ENCODE measurements at regions not wholly inside any gene's neighbourhood (a gene's known extent, or its start where the extent isn't known, plus 50 kb on each side); places are given as distances from the start of the nearest gene placed in this dataset.

DNA sequence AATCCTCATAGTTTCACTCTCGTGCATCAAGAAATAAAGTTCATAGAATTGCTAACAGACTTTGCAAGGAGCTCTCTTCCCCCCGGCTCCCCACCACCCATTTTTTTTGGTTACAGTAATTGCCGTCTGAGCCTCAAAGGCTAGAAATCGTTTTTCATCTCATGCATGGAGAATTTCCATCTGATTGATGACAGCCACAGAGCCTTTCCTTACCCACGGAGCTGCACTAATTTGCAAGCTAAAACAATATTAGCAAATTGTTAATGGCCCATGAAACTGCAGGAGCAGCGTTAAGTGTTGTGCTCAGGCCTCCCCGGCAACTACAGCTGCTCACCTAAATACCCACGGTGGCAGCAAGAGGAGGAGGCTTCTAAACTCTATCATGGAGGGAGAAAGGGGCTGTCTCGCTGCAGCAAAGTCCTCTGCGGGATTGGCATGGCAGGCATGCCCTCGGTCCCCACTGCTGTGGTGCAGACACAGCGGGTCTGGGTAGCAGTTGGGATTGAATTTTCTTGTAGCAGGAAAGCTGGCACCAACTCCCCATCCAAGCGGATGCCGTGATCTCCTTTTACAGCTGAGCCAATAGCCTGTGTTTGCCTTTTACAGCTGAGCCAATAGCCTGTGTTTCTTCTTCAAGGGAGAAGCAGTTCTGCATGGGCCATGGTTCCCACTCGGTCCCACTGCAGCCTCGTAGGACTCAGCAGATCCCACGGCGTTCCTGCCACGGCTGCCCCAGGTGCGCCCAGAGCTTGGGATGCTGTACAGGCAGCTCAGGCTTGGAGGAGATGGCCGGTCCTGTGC is 412.3 kb downstream of the BRD1 start:
- no peak for DNase-seq (ENCODE audit: low spot score in 2 of 2)
- H3K4me1 ChIP-seq = no peaks in the 10 kb centered on the region
- H3K27me3 ChIP-seq = no peaks in the 10 kb centered on the region
- H3K27ac ChIP-seq = no peak overlapping the region
- TF ChIP-seq EP300 (IDR thresholded peaks at IDR 0.05) (no peak), POLR2A (IDR thresholded peaks at IDR 0.05) (no peak)
- TF ChIP-seq, protein P1, sequence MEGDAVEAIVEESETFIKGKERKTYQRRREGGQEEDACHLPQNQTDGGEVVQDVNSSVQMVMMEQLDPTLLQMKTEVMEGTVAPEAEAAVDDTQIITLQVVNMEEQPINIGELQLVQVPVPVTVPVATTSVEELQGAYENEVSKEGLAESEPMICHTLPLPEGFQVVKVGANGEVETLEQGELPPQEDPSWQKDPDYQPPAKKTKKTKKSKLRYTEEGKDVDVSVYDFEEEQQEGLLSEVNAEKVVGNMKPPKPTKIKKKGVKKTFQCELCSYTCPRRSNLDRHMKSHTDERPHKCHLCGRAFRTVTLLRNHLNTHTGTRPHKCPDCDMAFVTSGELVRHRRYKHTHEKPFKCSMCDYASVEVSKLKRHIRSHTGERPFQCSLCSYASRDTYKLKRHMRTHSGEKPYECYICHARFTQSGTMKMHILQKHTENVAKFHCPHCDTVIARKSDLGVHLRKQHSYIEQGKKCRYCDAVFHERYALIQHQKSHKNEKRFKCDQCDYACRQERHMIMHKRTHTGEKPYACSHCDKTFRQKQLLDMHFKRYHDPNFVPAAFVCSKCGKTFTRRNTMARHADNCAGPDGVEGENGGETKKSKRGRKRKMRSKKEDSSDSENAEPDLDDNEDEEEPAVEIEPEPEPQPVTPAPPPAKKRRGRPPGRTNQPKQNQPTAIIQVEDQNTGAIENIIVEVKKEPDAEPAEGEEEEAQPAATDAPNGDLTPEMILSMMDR (IDR thresholded peaks at IDR 0.05) = no peak
- H3K9me3 ChIP-seq = peaks cover 0 to 19% (median 0%) of the 10 kb centered on the region in 4 donors
- 59 to 62% methylated on average over 21 of the region's 21 CpGs for WGBS, 2 donors
- H3K36me3 ChIP-seq = no peaks in the 10 kb centered on the region
- no peak overlapping the region for H3K4me3 ChIP-seq

DNA sequence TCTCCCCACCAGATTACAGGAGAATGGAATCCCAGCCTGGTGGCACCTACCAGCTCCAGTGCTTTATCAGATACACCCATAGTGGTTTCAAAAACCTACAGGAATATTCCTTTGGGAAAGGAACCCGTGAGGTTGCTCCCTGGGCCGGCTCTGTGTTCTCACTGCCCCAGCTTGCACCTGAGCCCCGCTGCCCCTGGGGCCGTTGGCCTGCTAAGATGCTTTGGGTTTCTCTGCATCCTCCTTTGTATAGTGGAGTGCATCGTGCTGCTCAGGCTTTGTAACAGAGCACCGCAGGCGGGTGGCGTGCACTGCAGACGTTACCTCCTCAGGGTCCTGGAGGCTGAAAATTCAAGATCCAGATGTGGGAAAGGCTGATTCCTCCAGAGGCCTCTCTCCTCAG is 414.1 kb downstream of the BRD1 start:
- Histone ChIP-seq H3K4me1 (no peaks in the 10 kb centered on the region), H3K4me3 (no peak overlapping the region), H3K27ac (no peak overlapping the region), H3K36me3 (no peaks in the 10 kb centered on the region), H3K9me3 (peaks cover 0 to 16% (median 0%) of the 10 kb centered on the region in 4 donors), H3K27me3 (no peaks in the 10 kb centered on the region)
- WGBS, 2 donors = 69 to 76% methylated on average over 6 to 9 of the region's 9 CpGs
- DNase-seq (ENCODE audit: low spot score in 2 of 2) = no peak
- no peak for TF ChIP-seq POLR2A (IDR thresholded peaks at IDR 0.05)
- TF ChIP-seq, protein P1 (IDR thresholded peaks at IDR 0.05) = no peak
- no peak for TF ChIP-seq EP300 (IDR thresholded peaks at IDR 0.05)

DNA sequence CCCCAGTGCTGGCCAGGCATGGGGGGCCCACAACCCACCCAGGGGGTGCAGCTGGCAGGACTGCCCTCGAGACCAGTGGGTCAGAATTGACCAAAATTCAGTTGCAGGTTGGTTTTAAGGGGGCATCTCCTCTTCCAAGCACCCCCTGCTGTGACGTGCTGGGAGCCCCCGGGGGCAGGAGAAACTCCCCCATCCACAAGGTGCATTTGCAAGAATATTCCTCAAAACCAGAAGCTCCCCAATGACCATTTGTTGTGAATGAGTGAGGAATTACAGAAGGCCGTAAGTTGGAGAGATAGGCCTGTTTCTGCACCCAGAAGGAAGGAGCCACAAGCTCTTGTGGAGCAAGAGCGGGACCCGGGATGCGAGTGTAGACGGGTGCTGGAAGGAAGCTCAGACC is 414.5 kb downstream of the BRD1 start:
- H3K4me1 ChIP-seq = no peaks in the 10 kb centered on the region
- TF ChIP-seq EP300 (IDR thresholded peaks at IDR 0.05) = no peak
- TF ChIP-seq, protein P1 (IDR thresholded peaks at IDR 0.05) = no peak
- TF ChIP-seq POLR2A (IDR thresholded peaks at IDR 0.05) = no peak
- peaks cover 0 to 13% (median 0%) of the 10 kb centered on the region in 4 donors for H3K9me3 ChIP-seq
- no peak overlapping the region for H3K27ac ChIP-seq
- WGBS, 2 donors = 75 to 85% methylated on average over 8 of the region's 8 CpGs
- DNase-seq (ENCODE audit: low spot score in 2 of 2) = no peak
- H3K4me3 ChIP-seq = no peak overlapping the region
- H3K27me3 ChIP-seq = no peaks in the 10 kb centered on the region
- no peaks in the 10 kb centered on the region for H3K36me3 ChIP-seq

DNA sequence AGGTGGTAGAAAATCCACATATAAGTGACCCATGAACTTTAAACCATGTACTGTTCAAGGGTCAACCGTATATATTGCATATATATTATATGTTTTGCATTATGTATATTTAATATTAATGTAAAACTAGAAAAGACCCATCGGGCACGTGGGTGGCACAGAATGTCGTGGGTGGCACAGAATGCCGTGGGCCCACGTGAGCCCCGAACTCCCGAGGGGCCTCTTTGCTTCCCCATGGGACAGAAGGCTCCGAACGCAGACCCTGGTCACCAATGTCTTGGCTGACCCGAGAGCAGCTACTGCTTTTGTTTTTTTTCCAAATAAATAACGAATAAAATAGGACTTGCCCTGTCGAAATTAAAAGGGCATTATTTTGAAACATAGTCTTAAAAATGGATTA is 415.4 kb downstream of the BRD1 start:
- Histone ChIP-seq H3K36me3 (no peaks in the 10 kb centered on the region), H3K27ac (no peak overlapping the region), H3K4me1 (no peaks in the 10 kb centered on the region), H3K4me3 (no peak overlapping the region), H3K9me3 (peaks cover 0 to 13% (median 0%) of the 10 kb centered on the region in 4 donors), H3K27me3 (no peaks in the 10 kb centered on the region)
- WGBS, 2 donors = 75 to 82% methylated on average over 13 of the region's 13 CpGs
- DNase-seq (ENCODE audit: low spot score in 2 of 2) = no peak
- TF ChIP-seq, protein P1 (IDR thresholded peaks at IDR 0.05) = no peak
- no peak for TF ChIP-seq POLR2A (IDR thresholded peaks at IDR 0.05)
- TF ChIP-seq EP300 (IDR thresholded peaks at IDR 0.05) = no peak

DNA sequence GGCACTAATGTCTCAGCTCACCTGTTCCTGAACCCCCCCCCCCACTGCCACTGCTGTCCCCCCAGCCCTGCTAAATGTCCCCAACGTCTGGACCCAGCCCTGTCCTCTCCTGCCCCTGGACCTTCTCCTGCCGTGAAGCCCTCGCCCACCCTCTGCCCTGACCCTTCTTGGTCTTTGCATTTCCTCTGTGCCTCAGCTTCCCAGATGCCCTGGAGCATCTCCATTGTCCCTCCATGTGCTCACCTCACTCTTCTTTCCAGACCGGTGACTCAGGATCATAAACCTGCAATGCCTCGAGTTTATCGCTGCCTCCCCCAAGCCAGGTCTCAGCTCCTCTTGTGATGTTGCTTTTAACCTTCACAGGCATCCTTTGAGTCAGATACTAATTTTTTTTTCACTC is 416.4 kb downstream of the BRD1 start:
- DNase-seq (ENCODE audit: low spot score in 2 of 2) = no peak
- no peaks in the 10 kb centered on the region for H3K27me3 ChIP-seq
- 74 to 80% methylated on average over 6 of the region's 6 CpGs for WGBS, 2 donors

More for the DNA sequence above, 416.4 kb downstream of the BRD1 start:
- Histone ChIP-seq H3K27ac (no peak overlapping the region), H3K36me3 (no peaks in the 10 kb centered on the region), H3K9me3 (peaks cover 0 to 13% (median 0%) of the 10 kb centered on the region in 4 donors), H3K4me1 (no peaks in the 10 kb centered on the region), H3K4me3 (no peak overlapping the region)
- no peak for TF ChIP-seq POLR2A (IDR thresholded peaks at IDR 0.05)
- TF ChIP-seq EP300 (IDR thresholded peaks at IDR 0.05) = no peak
- TF ChIP-seq, protein P1 (IDR thresholded peaks at IDR 0.05) = no peak

All from tibial nerve (tissue), 4 donors.